ENCODE measurements at regions not wholly inside any gene's neighbourhood (a gene's known extent, or its start where the extent isn't known, plus 50 kb on each side); places are given as distances from the start of the nearest gene placed in this dataset.
"Not testable (repeated sequence)": the region's sequence is repeated elsewhere in the genome, so short reads cannot be mapped to it uniquely, and the experiment has no call there.

GRCh38 chr4:9556076-9556475 lies 111.9 kb downstream of the DEFB131A start:
- TF ChIP-seq, protein P1, sequence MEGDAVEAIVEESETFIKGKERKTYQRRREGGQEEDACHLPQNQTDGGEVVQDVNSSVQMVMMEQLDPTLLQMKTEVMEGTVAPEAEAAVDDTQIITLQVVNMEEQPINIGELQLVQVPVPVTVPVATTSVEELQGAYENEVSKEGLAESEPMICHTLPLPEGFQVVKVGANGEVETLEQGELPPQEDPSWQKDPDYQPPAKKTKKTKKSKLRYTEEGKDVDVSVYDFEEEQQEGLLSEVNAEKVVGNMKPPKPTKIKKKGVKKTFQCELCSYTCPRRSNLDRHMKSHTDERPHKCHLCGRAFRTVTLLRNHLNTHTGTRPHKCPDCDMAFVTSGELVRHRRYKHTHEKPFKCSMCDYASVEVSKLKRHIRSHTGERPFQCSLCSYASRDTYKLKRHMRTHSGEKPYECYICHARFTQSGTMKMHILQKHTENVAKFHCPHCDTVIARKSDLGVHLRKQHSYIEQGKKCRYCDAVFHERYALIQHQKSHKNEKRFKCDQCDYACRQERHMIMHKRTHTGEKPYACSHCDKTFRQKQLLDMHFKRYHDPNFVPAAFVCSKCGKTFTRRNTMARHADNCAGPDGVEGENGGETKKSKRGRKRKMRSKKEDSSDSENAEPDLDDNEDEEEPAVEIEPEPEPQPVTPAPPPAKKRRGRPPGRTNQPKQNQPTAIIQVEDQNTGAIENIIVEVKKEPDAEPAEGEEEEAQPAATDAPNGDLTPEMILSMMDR (IDR thresholded peaks at IDR 0.05; ENCODE audit: low read length), result not testable (repeated sequence)
- not testable (repeated sequence) for TF ChIP-seq EZH2 (IDR thresholded peaks at IDR 0.05; ENCODE audit: borderline replicate concordance, low read length)

Data from OCI-LY1 (cell line).